ENCODE measurements at regions not wholly inside any gene's neighbourhood (a gene's known extent, or its start where the extent isn't known, plus 50 kb on each side); places are given as distances from the start of the nearest gene placed in this dataset.

DNA sequence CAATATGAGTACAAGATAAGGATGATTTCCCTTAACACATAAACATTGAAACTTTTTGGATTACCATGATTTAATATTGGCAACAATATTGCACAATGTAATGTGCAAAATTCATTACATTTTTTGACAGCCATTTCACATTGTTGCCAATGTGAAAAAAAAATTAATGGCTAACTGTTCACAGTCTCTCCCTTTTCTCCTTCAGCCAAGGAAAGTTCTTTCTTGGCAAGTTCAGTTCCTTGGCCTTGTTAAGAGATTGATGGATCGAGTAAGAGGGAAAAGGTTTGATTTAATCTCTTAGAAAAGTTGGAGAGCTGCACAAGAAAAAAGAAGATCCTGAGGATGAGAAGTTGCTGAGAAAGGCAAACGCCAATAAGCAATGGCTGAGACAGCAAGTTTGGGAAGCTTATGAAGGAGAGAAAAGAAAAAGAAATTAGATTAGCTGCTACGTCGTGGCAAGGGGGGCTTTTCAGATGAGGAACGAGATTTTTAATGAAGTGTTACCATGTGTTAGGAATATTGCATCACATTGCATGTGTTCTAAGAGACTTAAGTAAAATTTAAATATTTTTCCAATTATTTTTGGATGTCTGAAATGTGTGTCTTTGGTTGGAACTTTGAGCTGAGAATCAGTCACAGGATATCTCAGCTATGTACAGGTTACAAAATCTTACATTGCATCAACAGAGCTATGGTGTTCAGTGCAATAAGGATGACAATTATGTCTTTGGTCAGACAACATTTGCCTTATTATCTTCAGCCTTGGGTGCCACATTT lies 61.4 kb upstream of the ZNF280D start:
- Histone ChIP-seq H3K23me2 (ENCODE audit: insufficient read length, low read depth, low read length, poor library complexity, severe bottlenecking) (no peaks in the 10 kb centered on the region), H3K14ac (ENCODE audit: insufficient read depth, low read length) (no peak overlapping the region), H3T11ph (ENCODE audit: low read length) (no peak overlapping the region), H2BK5ac (ENCODE audit: insufficient read length, low read length) (no peak overlapping the region), H4K91ac (ENCODE audit: insufficient read length, low read depth, low read length) (no peak overlapping the region), H2BK12ac (ENCODE audit: insufficient read length, low read depth, low read length) (no peak overlapping the region), H3K18ac (ENCODE audit: insufficient read length, low read depth, low read length) (no peak overlapping the region), H4K8ac (replicated peaks; ENCODE audit: insufficient read length, low read depth, low read length) (no peak overlapping the region), H3K4me1 (ENCODE audit: insufficient read depth, low read length) (no peaks in the 10 kb centered on the region), H3K4me2 (ENCODE audit: insufficient read depth, insufficient read length, low read length) (no peak overlapping the region), H3K4ac (ENCODE audit: low read depth, low read length) (no peak overlapping the region), H3K79me2 (ENCODE audit: insufficient read depth, low read length) (no peaks in the 10 kb centered on the region), H2BK120ac (ENCODE audit: low read depth, low read length, poor library complexity, severe bottlenecking) (no peak overlapping the region), H4K5ac (ENCODE audit: insufficient read length, low read depth, low read length) (no peak overlapping the region), H2BK15ac (ENCODE audit: low read depth, low read length) (no peak overlapping the region), H2AK5ac (ENCODE audit: insufficient read length, low read length) (no peak overlapping the region), H4K20me1 (ENCODE audit: control insufficient read depth, insufficient read depth, insufficient read length) (no peaks in the 10 kb centered on the region), H2AFZ (ENCODE audit: low read length) (no peak overlapping the region), H3K9ac (ENCODE audit: extremely low read depth, insufficient read length, low read length) (no peak overlapping the region), H3K9me3 (ENCODE audit: control insufficient read depth, low read depth, low read length) (no peaks in the 10 kb centered on the region), H3K79me1 (ENCODE audit: insufficient read depth, low read depth, low read length, poor library complexity, severe bottlenecking) (no peaks in the 10 kb centered on the region), H3K27me3 (ENCODE audit: insufficient read depth, low read length) (no peaks in the 10 kb centered on the region), H3K23ac (ENCODE audit: insufficient read length, low read depth, low read length) (no peak overlapping the region), H3K56ac (ENCODE audit: insufficient read length, low read depth, low read length) (no peak overlapping the region), H2BK20ac (ENCODE audit: low read depth, low read length, poor library complexity, severe bottlenecking) (no peak overlapping the region), H3K27ac (ENCODE audit: insufficient read length, low read depth, low read length) (no peak overlapping the region)
- no CpG with 5 or more reads among the region's 5 CpGs for WGBS (ENCODE audit: extremely low coverage, insufficient read length, low lambda C conversion rate)
- DNase-seq = no peak
- H3K27me3 Mint-ChIP-seq (ENCODE audit: low read depth) = no peaks in the 10 kb centered on the region
- H3K27ac Mint-ChIP-seq = no peak overlapping the region
- TF ChIP-seq, protein P1, sequence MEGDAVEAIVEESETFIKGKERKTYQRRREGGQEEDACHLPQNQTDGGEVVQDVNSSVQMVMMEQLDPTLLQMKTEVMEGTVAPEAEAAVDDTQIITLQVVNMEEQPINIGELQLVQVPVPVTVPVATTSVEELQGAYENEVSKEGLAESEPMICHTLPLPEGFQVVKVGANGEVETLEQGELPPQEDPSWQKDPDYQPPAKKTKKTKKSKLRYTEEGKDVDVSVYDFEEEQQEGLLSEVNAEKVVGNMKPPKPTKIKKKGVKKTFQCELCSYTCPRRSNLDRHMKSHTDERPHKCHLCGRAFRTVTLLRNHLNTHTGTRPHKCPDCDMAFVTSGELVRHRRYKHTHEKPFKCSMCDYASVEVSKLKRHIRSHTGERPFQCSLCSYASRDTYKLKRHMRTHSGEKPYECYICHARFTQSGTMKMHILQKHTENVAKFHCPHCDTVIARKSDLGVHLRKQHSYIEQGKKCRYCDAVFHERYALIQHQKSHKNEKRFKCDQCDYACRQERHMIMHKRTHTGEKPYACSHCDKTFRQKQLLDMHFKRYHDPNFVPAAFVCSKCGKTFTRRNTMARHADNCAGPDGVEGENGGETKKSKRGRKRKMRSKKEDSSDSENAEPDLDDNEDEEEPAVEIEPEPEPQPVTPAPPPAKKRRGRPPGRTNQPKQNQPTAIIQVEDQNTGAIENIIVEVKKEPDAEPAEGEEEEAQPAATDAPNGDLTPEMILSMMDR (conservative IDR thresholded peaks at IDR 0.05) = no peak
- no peaks in the 10 kb centered on the region; a peak in 1 of 7 replicates for H3K36me3 Mint-ChIP-seq (ENCODE audit: insufficient read depth in 1 of 3, low read depth in 3 of 3)
- H3K9me3 Mint-ChIP-seq = peaks cover 10 to 11% of the 10 kb centered on the region in 2 experiments
- no peaks in the 10 kb centered on the region for H3K4me1 Mint-ChIP-seq
- H3K4me3 Mint-ChIP-seq = no peak overlapping the region
